ENCODE measurements at regions not wholly inside any gene's neighbourhood (a gene's known extent, or its start where the extent isn't known, plus 50 kb on each side); places are given as distances from the start of the nearest gene placed in this dataset.

DNA sequence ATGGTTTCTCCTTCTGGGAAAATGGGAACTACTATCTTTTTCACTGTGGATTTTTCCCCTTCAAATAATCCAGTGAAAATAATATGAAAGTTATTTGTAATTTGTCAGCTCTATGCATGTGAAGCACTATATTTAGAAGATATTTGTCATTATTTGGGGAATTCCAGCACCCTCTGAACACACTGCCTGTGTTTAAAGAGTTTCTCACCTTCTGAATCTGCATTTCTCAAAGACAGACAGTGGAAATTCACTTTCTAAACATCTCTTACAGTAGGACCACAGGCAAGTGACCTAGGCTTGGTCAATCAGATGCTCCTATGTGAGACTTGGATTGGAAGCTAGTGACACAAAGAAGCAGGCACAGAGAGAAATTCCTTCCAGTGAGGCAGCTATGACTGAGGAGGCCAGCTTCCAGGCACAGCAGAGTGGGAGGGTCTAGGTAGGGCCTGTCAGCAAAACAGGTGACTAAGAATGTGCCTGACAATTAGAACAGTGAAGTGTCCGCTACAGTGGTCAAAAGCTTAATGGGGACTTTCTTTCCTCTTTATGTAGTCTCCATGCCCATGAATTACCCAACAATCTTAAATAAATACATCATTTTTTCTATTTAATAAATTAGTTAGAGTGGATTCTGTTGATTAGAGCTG is 167.2 kb downstream of the HMHB1 start:
- no peaks in the 10 kb centered on the region for H3K4me1 ChIP-seq (ENCODE audit: insufficient read depth, low read length)
- 0 out of 4 replicates have a peak, but pooled peaks cover 0 to 3% of the 10 kb centered on the region in 2 experiments for H3K4me1 Mint-ChIP-seq
- no peak overlapping the region for H2BK12ac ChIP-seq (ENCODE audit: insufficient read length, low read depth, low read length)
- no peak overlapping the region for H4K8ac ChIP-seq (replicated peaks; ENCODE audit: insufficient read length, low read depth, low read length)
- H3K9ac ChIP-seq (ENCODE audit: extremely low read depth, insufficient read length, low read length), result no peak overlapping the region
- H3K79me2 ChIP-seq (ENCODE audit: insufficient read depth, low read length), result no peaks in the 10 kb centered on the region
- H3K56ac ChIP-seq (ENCODE audit: insufficient read length, low read depth, low read length), result no peak overlapping the region
- H3K9me3 ChIP-seq (ENCODE audit: control insufficient read depth, low read depth, low read length), result no peaks in the 10 kb centered on the region
- H3K4ac ChIP-seq (ENCODE audit: low read depth, low read length), result no peak overlapping the region
- no peaks in the 10 kb centered on the region for H3K9me3 Mint-ChIP-seq
- no peaks in the 10 kb centered on the region for H3K36me3 Mint-ChIP-seq (ENCODE audit: insufficient read depth in 1 of 3, low read depth in 3 of 3)
- H3K27me3 ChIP-seq (ENCODE audit: insufficient read depth, low read length), result no peaks in the 10 kb centered on the region
- H4K20me1 ChIP-seq (ENCODE audit: control insufficient read depth, insufficient read depth, insufficient read length), result no peaks in the 10 kb centered on the region
- no peak overlapping the region for H2BK120ac ChIP-seq (ENCODE audit: low read depth, low read length, poor library complexity, severe bottlenecking)
- no peak overlapping the region for H2BK5ac ChIP-seq (ENCODE audit: insufficient read length, low read length)
- no peak overlapping the region for H2AFZ ChIP-seq (ENCODE audit: low read length)
- H3K18ac ChIP-seq (ENCODE audit: insufficient read length, low read depth, low read length), result no peak overlapping the region
- H3K4me2 ChIP-seq (ENCODE audit: insufficient read depth, insufficient read length, low read length), result no peak overlapping the region
- no peak overlapping the region for H3K27ac Mint-ChIP-seq
- no CpG with 5 or more reads among the region's 1 CpG for WGBS (ENCODE audit: extremely low coverage, insufficient read length, low lambda C conversion rate)
- no peak overlapping the region for H4K5ac ChIP-seq (ENCODE audit: insufficient read length, low read depth, low read length)
- H4K91ac ChIP-seq (ENCODE audit: insufficient read length, low read depth, low read length), result no peak overlapping the region
- TF ChIP-seq, protein P1, sequence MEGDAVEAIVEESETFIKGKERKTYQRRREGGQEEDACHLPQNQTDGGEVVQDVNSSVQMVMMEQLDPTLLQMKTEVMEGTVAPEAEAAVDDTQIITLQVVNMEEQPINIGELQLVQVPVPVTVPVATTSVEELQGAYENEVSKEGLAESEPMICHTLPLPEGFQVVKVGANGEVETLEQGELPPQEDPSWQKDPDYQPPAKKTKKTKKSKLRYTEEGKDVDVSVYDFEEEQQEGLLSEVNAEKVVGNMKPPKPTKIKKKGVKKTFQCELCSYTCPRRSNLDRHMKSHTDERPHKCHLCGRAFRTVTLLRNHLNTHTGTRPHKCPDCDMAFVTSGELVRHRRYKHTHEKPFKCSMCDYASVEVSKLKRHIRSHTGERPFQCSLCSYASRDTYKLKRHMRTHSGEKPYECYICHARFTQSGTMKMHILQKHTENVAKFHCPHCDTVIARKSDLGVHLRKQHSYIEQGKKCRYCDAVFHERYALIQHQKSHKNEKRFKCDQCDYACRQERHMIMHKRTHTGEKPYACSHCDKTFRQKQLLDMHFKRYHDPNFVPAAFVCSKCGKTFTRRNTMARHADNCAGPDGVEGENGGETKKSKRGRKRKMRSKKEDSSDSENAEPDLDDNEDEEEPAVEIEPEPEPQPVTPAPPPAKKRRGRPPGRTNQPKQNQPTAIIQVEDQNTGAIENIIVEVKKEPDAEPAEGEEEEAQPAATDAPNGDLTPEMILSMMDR (conservative IDR thresholded peaks at IDR 0.05), result no peak
- H2BK15ac ChIP-seq (ENCODE audit: low read depth, low read length), result no peak overlapping the region
- H3K23me2 ChIP-seq (ENCODE audit: insufficient read length, low read depth, low read length, poor library complexity, severe bottlenecking), result no peaks in the 10 kb centered on the region
- H2BK20ac ChIP-seq (ENCODE audit: low read depth, low read length, poor library complexity, severe bottlenecking), result no peak overlapping the region
- H2AK5ac ChIP-seq (ENCODE audit: insufficient read length, low read length), result no peak overlapping the region
- H3K27me3 Mint-ChIP-seq (ENCODE audit: low read depth), result no peaks in the 10 kb centered on the region
- no peak overlapping the region for H3K27ac ChIP-seq (ENCODE audit: insufficient read length, low read depth, low read length)
- H3K79me1 ChIP-seq (ENCODE audit: insufficient read depth, low read depth, low read length, poor library complexity, severe bottlenecking), result no peaks in the 10 kb centered on the region
- no peak overlapping the region for H3K23ac ChIP-seq (ENCODE audit: insufficient read length, low read depth, low read length)
- no peak overlapping the region for H3K14ac ChIP-seq (ENCODE audit: insufficient read depth, low read length)
- H3T11ph ChIP-seq (ENCODE audit: low read length), result no peak overlapping the region
- no peak overlapping the region for H3K4me3 Mint-ChIP-seq
- peak; percentile 31 for DNase-seq
